ENCODE measurements at regions not wholly inside any gene's neighbourhood (a gene's known extent, or its start where the extent isn't known, plus 50 kb on each side); places are given as distances from the start of the nearest gene placed in this dataset.

- Histone ChIP-seq H3K9ac (ENCODE audit: extremely low read depth, insufficient read length, low read length) (no peak overlapping the region), H3K79me2 (ENCODE audit: insufficient read depth, low read length) (no peaks in the 10 kb centered on the region), H4K8ac (replicated peaks; ENCODE audit: insufficient read length, low read depth, low read length) (no peak overlapping the region), H3K56ac (ENCODE audit: insufficient read length, low read depth, low read length) (no peak overlapping the region), H3K4me2 (ENCODE audit: insufficient read depth, insufficient read length, low read length) (no peak overlapping the region), H3K27me3 (ENCODE audit: insufficient read depth, low read length) (no peaks in the 10 kb centered on the region), H3K79me1 (ENCODE audit: insufficient read depth, low read depth, low read length, poor library complexity, severe bottlenecking) (no peaks in the 10 kb centered on the region), H3K27ac (ENCODE audit: insufficient read length, low read depth, low read length) (no peak overlapping the region), H3K18ac (ENCODE audit: insufficient read length, low read depth, low read length) (no peak overlapping the region), H3K9me3 (ENCODE audit: control insufficient read depth, low read depth, low read length) (no peaks in the 10 kb centered on the region), H2BK12ac (ENCODE audit: insufficient read length, low read depth, low read length) (no peak overlapping the region), H4K91ac (ENCODE audit: insufficient read length, low read depth, low read length) (no peak overlapping the region), H2AK5ac (ENCODE audit: insufficient read length, low read length) (no peak overlapping the region), H3K4me1 (ENCODE audit: insufficient read depth, low read length) (no peaks in the 10 kb centered on the region), H3K14ac (ENCODE audit: insufficient read depth, low read length) (no peak overlapping the region), H4K20me1 (ENCODE audit: control insufficient read depth, insufficient read depth, insufficient read length) (no peaks in the 10 kb centered on the region), H3K23ac (ENCODE audit: insufficient read length, low read depth, low read length) (no peak overlapping the region), H3T11ph (ENCODE audit: low read length) (no peak overlapping the region), H4K5ac (ENCODE audit: insufficient read length, low read depth, low read length) (no peak overlapping the region), H2BK5ac (ENCODE audit: insufficient read length, low read length) (no peak overlapping the region), H3K23me2 (ENCODE audit: insufficient read length, low read depth, low read length, poor library complexity, severe bottlenecking) (no peaks in the 10 kb centered on the region), H2BK20ac (ENCODE audit: low read depth, low read length, poor library complexity, severe bottlenecking) (no peak overlapping the region), H2BK120ac (ENCODE audit: low read depth, low read length, poor library complexity, severe bottlenecking) (no peak overlapping the region), H2BK15ac (ENCODE audit: low read depth, low read length) (no peak overlapping the region), H3K4ac (ENCODE audit: low read depth, low read length) (no peak overlapping the region), H2AFZ (ENCODE audit: low read length) (no peak overlapping the region)
- H3K4me3 Mint-ChIP-seq, result no peak overlapping the region
- H3K36me3 Mint-ChIP-seq (ENCODE audit: insufficient read depth in 1 of 3, low read depth in 3 of 3), result no peaks in the 10 kb centered on the region; a peak in 1 of 7 replicates
- no CpG with 5 or more reads among the region's 2 CpGs for WGBS (ENCODE audit: extremely low coverage, insufficient read length, low lambda C conversion rate)
- no peak overlapping the region for H3K27ac Mint-ChIP-seq
- H3K27me3 Mint-ChIP-seq (ENCODE audit: low read depth), result no peaks in the 10 kb centered on the region
- TF ChIP-seq CTCF (conservative IDR thresholded peaks at IDR 0.05), result no peak
- peaks cover 14 to 16% of the 10 kb centered on the region in 2 experiments for H3K4me1 Mint-ChIP-seq
- DNase-seq, result no peak
- no peaks in the 10 kb centered on the region for H3K9me3 Mint-ChIP-seq
Measured at GRCh38 chr12:23041774-23042173, 416.8 kb downstream of the ETNK1 start.
